RWPE2 (cell line): ENCODE measurements at regions not wholly inside any gene's neighbourhood (a gene's known extent, or its start where the extent isn't known, plus 50 kb on each side); places are given as distances from the start of the nearest gene placed in this dataset.
"Not testable (repeated sequence)": the region's sequence is repeated elsewhere in the genome, so short reads cannot be mapped to it uniquely, and the experiment has no call there.

ENCODE experiments used
- ATAC-seq: fragments of 200-7000 bp; cut with Tn5 transposase; 3 replicates; pipeline ENCODE4 v1.9.1; 2021; ENCODE audit warnings: low read depth
- DNase-seq: peaks from one replicate; pipeline ENCODE4 v3.0.0-alpha.2; 2020; ENCODE audit warnings: low spot score
- H3K27ac ChIP-seq: fragments of 450-650 bp; 2 replicates; pipeline ENCODE4 v1.5.1; 2017; ENCODE audit warnings: mild to moderate bottlenecking; ENCODE audit not compliant: poor library complexity, severe bottlenecking
- H3K27me3 ChIP-seq: fragments of 250-450 bp; sonication (Bioruptor Pico); 2 replicates; pipeline ENCODE4 v1.5.1; 2021; ENCODE audit warnings: mild to moderate bottlenecking, moderate library complexity; ENCODE audit not compliant: insufficient read depth, poor library complexity, severe bottlenecking
- H3K36me3 ChIP-seq: fragments of 250-450 bp; sonication (Bioruptor Pico); 2 replicates; pipeline ENCODE4 v1.5.1; 2020; ENCODE audit warnings: low read depth, mild to moderate bottlenecking, moderate library complexity
- H3K4me1 ChIP-seq: fragments of 250-450 bp; sonication (Bioruptor Pico); 2 replicates; pipeline ENCODE4 v1.5.1; 2021; ENCODE audit warnings: mild to moderate bottlenecking, moderate library complexity; ENCODE audit not compliant: insufficient read depth, poor library complexity, severe bottlenecking
- H3K4me3 ChIP-seq: fragments of 250-450 bp; sonication (Bioruptor Pico); 2 replicates; pipeline ENCODE4 v1.5.1; 2021; ENCODE audit warnings: mild to moderate bottlenecking, moderate library complexity; ENCODE audit not compliant: severe bottlenecking
- H3K9me3 ChIP-seq: fragments of 250-450 bp; sonication (Bioruptor Pico); 2 replicates; pipeline ENCODE4 v1.5.1; 2021; ENCODE audit warnings: mild to moderate bottlenecking, moderate library complexity; ENCODE audit not compliant: severe bottlenecking
- CTCF ChIP-seq: fragments of 450-650 bp; IDR thresholded peaks from one replicate; pipeline ENCODE4 v1.5.1; 2017; ENCODE audit warnings: mild to moderate bottlenecking, moderate library complexity; ENCODE audit not compliant: poor library complexity, severe bottlenecking

GRCh38 chr3:178100908-178101307 lies 435.3 kb upstream of the KCNMB2 start:
- no peak overlapping the region for H3K27ac ChIP-seq
- H3K4me1 ChIP-seq: no peaks in the 10 kb centered on the region
- no peak for ATAC-seq
- H3K4me3 ChIP-seq: no peak overlapping the region
- no peak for DNase-seq
- TF ChIP-seq CTCF: no peak
- no peaks in the 10 kb centered on the region for H3K9me3 ChIP-seq
- no peaks in the 10 kb centered on the region for H3K36me3 ChIP-seq
- no peaks in the 10 kb centered on the region for H3K27me3 ChIP-seq

- ATAC-seq (no peak), DNase-seq (no peak)
- Histone ChIP-seq H3K36me3 (no peaks in the 10 kb centered on the region), H3K4me3 (no peak overlapping the region), H3K27ac (no peak overlapping the region), H3K9me3 (no peaks in the 10 kb centered on the region), H3K27me3 (no peaks in the 10 kb centered on the region), H3K4me1 (no peaks in the 10 kb centered on the region)
- TF ChIP-seq CTCF: no peak
Observed at GRCh38 chr3:178103140-178103539, 433.1 kb upstream of the KCNMB2 start.

- ATAC-seq (0 out of 3 replicates have a peak, but pooled peaks have one; percentile 33), DNase-seq (no peak)
- TF ChIP-seq CTCF: no peak
- Histone ChIP-seq H3K27ac (no peak overlapping the region), H3K4me3 (no peak overlapping the region), H3K27me3 (no peaks in the 10 kb centered on the region), H3K9me3 (no peaks in the 10 kb centered on the region), H3K36me3 (no peaks in the 10 kb centered on the region), H3K4me1 (no peaks in the 10 kb centered on the region)
Observed at GRCh38 chr3:178107804-178108203, 428.4 kb upstream of the KCNMB2 start.

GRCh38 chr3:178109691-178110090 lies 426.5 kb upstream of the KCNMB2 start:
- H3K9me3 ChIP-seq: no peaks in the 10 kb centered on the region
- ATAC-seq (no peak), DNase-seq (no peak)
- H3K27ac ChIP-seq: no peak overlapping the region
- no peaks in the 10 kb centered on the region for H3K27me3 ChIP-seq
- no peaks in the 10 kb centered on the region for H3K36me3 ChIP-seq
- H3K4me1 ChIP-seq: no peaks in the 10 kb centered on the region
- TF ChIP-seq CTCF: no peak
- no peak overlapping the region for H3K4me3 ChIP-seq

GRCh38 chr3:178112134-178112533 lies 424.1 kb upstream of the KCNMB2 start:
- Histone ChIP-seq H3K27ac (no peak overlapping the region), H3K9me3 (no peaks in the 10 kb centered on the region), H3K4me1 (no peaks in the 10 kb centered on the region), H3K36me3 (no peaks in the 10 kb centered on the region), H3K4me3 (no peak overlapping the region), H3K27me3 (no peaks in the 10 kb centered on the region)
- no peak for ATAC-seq
- no peak for TF ChIP-seq CTCF
- DNase-seq: no peak

GRCh38 chr3:178112552-178112951 lies 423.7 kb upstream of the KCNMB2 start:
- H3K36me3 ChIP-seq, H3K4me1 ChIP-seq, DNase-seq, H3K27me3 ChIP-seq, ATAC-seq, H3K27ac ChIP-seq, H3K9me3 ChIP-seq, H3K4me3 ChIP-seq: not testable (repeated sequence)
